ENCODE measurements at regions not wholly inside any gene's neighbourhood (a gene's known extent, or its start where the extent isn't known, plus 50 kb on each side); places are given as distances from the start of the nearest gene placed in this dataset.

- Histone ChIP-seq H3K4me1 (ENCODE audit: control insufficient read depth in 1 of 2, insufficient read depth in 2 of 2, low read length in 2 of 2) (no peaks in the 10 kb centered on the region), H3K9me3 (ENCODE audit: control insufficient read depth in 1 of 2, low read length in 2 of 2) (no peaks in the 10 kb centered on the region), H3K27ac (ENCODE audit: low read length) (no peak overlapping the region), H3K36me3 (ENCODE audit: control insufficient read depth in 1 of 2, insufficient read depth in 2 of 2, low read length in 2 of 2) (no peaks in the 10 kb centered on the region), H3K27me3 (ENCODE audit: low read depth, low read length) (no peaks in the 10 kb centered on the region), H3K4me3 (ENCODE audit: low read depth in 1 of 2, low read length in 2 of 2) (no peak overlapping the region)
Observed at GRCh38 chr10:57141708-57142107, 780.6 kb upstream of the ZWINT start.

GRCh38 chr10:57119684-57120083, 758.6 kb upstream of the ZWINT start:
- no peaks in the 10 kb centered on the region for H3K36me3 ChIP-seq (ENCODE audit: control insufficient read depth in 1 of 2, insufficient read depth in 2 of 2, low read length in 2 of 2)
- no peaks in the 10 kb centered on the region for H3K4me1 ChIP-seq (ENCODE audit: control insufficient read depth in 1 of 2, insufficient read depth in 2 of 2, low read length in 2 of 2)
- H3K27ac ChIP-seq (ENCODE audit: low read length): no peak overlapping the region
- no peak overlapping the region for H3K4me3 ChIP-seq (ENCODE audit: low read depth in 1 of 2, low read length in 2 of 2)
- peaks cover 0 to 5% of the 10 kb centered on the region in 2 donors for H3K9me3 ChIP-seq (ENCODE audit: control insufficient read depth in 1 of 2, low read length in 2 of 2)
- no peaks in the 10 kb centered on the region for H3K27me3 ChIP-seq (ENCODE audit: low read depth, low read length)

- no peak overlapping the region for H3K4me3 ChIP-seq (ENCODE audit: low read depth in 1 of 2, low read length in 2 of 2)
- H3K36me3 ChIP-seq (ENCODE audit: control insufficient read depth in 1 of 2, insufficient read depth in 2 of 2, low read length in 2 of 2): no peaks in the 10 kb centered on the region
- no peaks in the 10 kb centered on the region for H3K4me1 ChIP-seq (ENCODE audit: control insufficient read depth in 1 of 2, insufficient read depth in 2 of 2, low read length in 2 of 2)
Observed at GRCh38 chr10:57113545-57113944, 752.5 kb upstream of the ZWINT start.

GRCh38 chr10:57102236-57102635, 741.2 kb upstream of the ZWINT start:
- no peaks in the 10 kb centered on the region for H3K27me3 ChIP-seq (ENCODE audit: low read depth, low read length)
- H3K4me1 ChIP-seq (ENCODE audit: control insufficient read depth in 1 of 2, insufficient read depth in 2 of 2, low read length in 2 of 2): no peaks in the 10 kb centered on the region
- no peaks in the 10 kb centered on the region for H3K36me3 ChIP-seq (ENCODE audit: control insufficient read depth in 1 of 2, insufficient read depth in 2 of 2, low read length in 2 of 2)
- no peak overlapping the region for H3K27ac ChIP-seq (ENCODE audit: low read length)
- no peaks in the 10 kb centered on the region for H3K9me3 ChIP-seq (ENCODE audit: control insufficient read depth in 1 of 2, low read length in 2 of 2)
- H3K4me3 ChIP-seq (ENCODE audit: low read depth in 1 of 2, low read length in 2 of 2): no peak overlapping the region

More at GRCh38 chr10:57113545-57113944, 752.5 kb upstream of the ZWINT start:
- no peak overlapping the region for H3K27ac ChIP-seq (ENCODE audit: low read length)
- no peaks in the 10 kb centered on the region for H3K27me3 ChIP-seq (ENCODE audit: low read depth, low read length)
- no peaks in the 10 kb centered on the region for H3K9me3 ChIP-seq (ENCODE audit: control insufficient read depth in 1 of 2, low read length in 2 of 2)

GRCh38 chr10:57098146-57098545, 737.1 kb upstream of the ZWINT start:
- no peaks in the 10 kb centered on the region for H3K9me3 ChIP-seq (ENCODE audit: control insufficient read depth in 1 of 2, low read length in 2 of 2)
- H3K4me1 ChIP-seq (ENCODE audit: control insufficient read depth in 1 of 2, insufficient read depth in 2 of 2, low read length in 2 of 2): no peaks in the 10 kb centered on the region
- no peak overlapping the region for H3K27ac ChIP-seq (ENCODE audit: low read length)
- H3K4me3 ChIP-seq (ENCODE audit: low read depth in 1 of 2, low read length in 2 of 2): no peak overlapping the region
- H3K36me3 ChIP-seq (ENCODE audit: control insufficient read depth in 1 of 2, insufficient read depth in 2 of 2, low read length in 2 of 2): no peaks in the 10 kb centered on the region
- no peaks in the 10 kb centered on the region for H3K27me3 ChIP-seq (ENCODE audit: low read depth, low read length)

GRCh38 chr10:57096044-57096443, 735.0 kb upstream of the ZWINT start:
- Histone ChIP-seq H3K27me3 (ENCODE audit: low read depth, low read length) (no peaks in the 10 kb centered on the region), H3K4me3 (ENCODE audit: low read depth in 1 of 2, low read length in 2 of 2) (no peak overlapping the region), H3K9me3 (ENCODE audit: control insufficient read depth in 1 of 2, low read length in 2 of 2) (no peaks in the 10 kb centered on the region), H3K36me3 (ENCODE audit: control insufficient read depth in 1 of 2, insufficient read depth in 2 of 2, low read length in 2 of 2) (no peaks in the 10 kb centered on the region), H3K4me1 (ENCODE audit: control insufficient read depth in 1 of 2, insufficient read depth in 2 of 2, low read length in 2 of 2) (no peaks in the 10 kb centered on the region), H3K27ac (ENCODE audit: low read length) (no peak overlapping the region)

GRCh38 chr10:57094965-57095364, 733.9 kb upstream of the ZWINT start:
- no peaks in the 10 kb centered on the region for H3K36me3 ChIP-seq (ENCODE audit: control insufficient read depth in 1 of 2, insufficient read depth in 2 of 2, low read length in 2 of 2)

GRCh38 chr10:57094083-57094482, 733.0 kb upstream of the ZWINT start:
- Histone ChIP-seq H3K27ac (ENCODE audit: low read length) (no peak overlapping the region), H3K36me3 (ENCODE audit: control insufficient read depth in 1 of 2, insufficient read depth in 2 of 2, low read length in 2 of 2) (no peaks in the 10 kb centered on the region), H3K4me1 (ENCODE audit: control insufficient read depth in 1 of 2, insufficient read depth in 2 of 2, low read length in 2 of 2) (no peaks in the 10 kb centered on the region), H3K9me3 (ENCODE audit: control insufficient read depth in 1 of 2, low read length in 2 of 2) (no peaks in the 10 kb centered on the region), H3K27me3 (ENCODE audit: low read depth, low read length) (no peaks in the 10 kb centered on the region), H3K4me3 (ENCODE audit: low read depth in 1 of 2, low read length in 2 of 2) (no peak overlapping the region)

More at GRCh38 chr10:57094965-57095364, 733.9 kb upstream of the ZWINT start:
- H3K4me1 ChIP-seq (ENCODE audit: control insufficient read depth in 1 of 2, insufficient read depth in 2 of 2, low read length in 2 of 2): no peaks in the 10 kb centered on the region
- no peak overlapping the region for H3K27ac ChIP-seq (ENCODE audit: low read length)
- no peaks in the 10 kb centered on the region for H3K9me3 ChIP-seq (ENCODE audit: control insufficient read depth in 1 of 2, low read length in 2 of 2)
- no peaks in the 10 kb centered on the region for H3K27me3 ChIP-seq (ENCODE audit: low read depth, low read length)
- no peak overlapping the region for H3K4me3 ChIP-seq (ENCODE audit: low read depth in 1 of 2, low read length in 2 of 2)

- H3K27me3 ChIP-seq (ENCODE audit: low read depth, low read length): no peaks in the 10 kb centered on the region
- H3K27ac ChIP-seq (ENCODE audit: low read length): no peak overlapping the region
- no peaks in the 10 kb centered on the region for H3K36me3 ChIP-seq (ENCODE audit: control insufficient read depth in 1 of 2, insufficient read depth in 2 of 2, low read length in 2 of 2)
- H3K9me3 ChIP-seq (ENCODE audit: control insufficient read depth in 1 of 2, low read length in 2 of 2): peaks cover 3 to 9% of the 10 kb centered on the region in 2 donors
- no peaks in the 10 kb centered on the region for H3K4me1 ChIP-seq (ENCODE audit: control insufficient read depth in 1 of 2, insufficient read depth in 2 of 2, low read length in 2 of 2)
- H3K4me3 ChIP-seq (ENCODE audit: low read depth in 1 of 2, low read length in 2 of 2): no peak overlapping the region
Observed at GRCh38 chr10:57053530-57053929, 692.5 kb upstream of the ZWINT start.

- H3K9me3 ChIP-seq (ENCODE audit: control insufficient read depth in 1 of 2, low read length in 2 of 2): peaks cover 3 to 9% of the 10 kb centered on the region in 2 donors
- no peaks in the 10 kb centered on the region for H3K27me3 ChIP-seq (ENCODE audit: low read depth, low read length)
- no peaks in the 10 kb centered on the region for H3K4me1 ChIP-seq (ENCODE audit: control insufficient read depth in 1 of 2, insufficient read depth in 2 of 2, low read length in 2 of 2)
- no peaks in the 10 kb centered on the region for H3K36me3 ChIP-seq (ENCODE audit: control insufficient read depth in 1 of 2, insufficient read depth in 2 of 2, low read length in 2 of 2)
- no peak overlapping the region for H3K27ac ChIP-seq (ENCODE audit: low read length)
- no peak overlapping the region for H3K4me3 ChIP-seq (ENCODE audit: low read depth in 1 of 2, low read length in 2 of 2)
Observed at GRCh38 chr10:57049096-57049495, 688.0 kb upstream of the ZWINT start.

- Histone ChIP-seq H3K27ac (ENCODE audit: low read length) (no peak overlapping the region), H3K36me3 (ENCODE audit: control insufficient read depth in 1 of 2, insufficient read depth in 2 of 2, low read length in 2 of 2) (no peaks in the 10 kb centered on the region), H3K4me3 (ENCODE audit: low read depth in 1 of 2, low read length in 2 of 2) (no peak overlapping the region), H3K27me3 (ENCODE audit: low read depth, low read length) (no peaks in the 10 kb centered on the region), H3K9me3 (ENCODE audit: control insufficient read depth in 1 of 2, low read length in 2 of 2) (no peaks in the 10 kb centered on the region), H3K4me1 (ENCODE audit: control insufficient read depth in 1 of 2, insufficient read depth in 2 of 2, low read length in 2 of 2) (no peaks in the 10 kb centered on the region)
Observed at GRCh38 chr10:57038531-57038930, 677.5 kb upstream of the ZWINT start.

- Histone ChIP-seq H3K4me3 (ENCODE audit: low read depth in 1 of 2, low read length in 2 of 2) (no peak overlapping the region), H3K36me3 (ENCODE audit: control insufficient read depth in 1 of 2, insufficient read depth in 2 of 2, low read length in 2 of 2) (no peaks in the 10 kb centered on the region), H3K27me3 (ENCODE audit: low read depth, low read length) (no peaks in the 10 kb centered on the region), H3K4me1 (ENCODE audit: control insufficient read depth in 1 of 2, insufficient read depth in 2 of 2, low read length in 2 of 2) (no peaks in the 10 kb centered on the region), H3K27ac (ENCODE audit: low read length) (no peak overlapping the region), H3K9me3 (ENCODE audit: control insufficient read depth in 1 of 2, low read length in 2 of 2) (peaks cover 0 to 17% of the 10 kb centered on the region in 2 donors)
Observed at GRCh38 chr10:57035310-57035709, 674.3 kb upstream of the ZWINT start.
